Fibroblast of the aortic adventitia (primary cell): ENCODE measurements at regions not wholly inside any gene's neighbourhood (a gene's known extent, or its start where the extent isn't known, plus 50 kb on each side); places are given as distances from the start of the nearest gene placed in this dataset.
A peak's percentile ranks its signal among the peaks of the same experiment; 100 is the strongest.

ENCODE experiments used
- DNase-seq: peaks from one replicate; pipeline ENCODE4 v3.0.0-alpha.2; 2010; ENCODE audit warnings: low read depth
- H3K4me3 ChIP-seq: 2 replicates; pipeline ENCODE4 v1.5.1; 2011; ENCODE audit warnings: low read depth, mild to moderate bottlenecking, control low read depth, low read length, moderate library complexity
- CTCF ChIP-seq: IDR thresholded peaks from 2 replicates; pipeline ENCODE4 v1.5.1; 2011; ENCODE audit warnings: mild to moderate bottlenecking, low read length, control low read depth, inconsistent platforms; ENCODE audit not compliant: insufficient read depth

GRCh38 chr7:131904760-131905327 is 348.4 kb upstream of the PODXL start:
- H3K4me3 ChIP-seq = no peak overlapping the region
- no peak for DNase-seq
- TF ChIP-seq CTCF = no peak

GRCh38 chr7:131903315-131903714 is 346.9 kb upstream of the PODXL start:
- no peak for DNase-seq
- H3K4me3 ChIP-seq = no peak overlapping the region
- TF ChIP-seq CTCF = no peak

- TF ChIP-seq CTCF = no peak
- no peak for DNase-seq
- no peak overlapping the region for H3K4me3 ChIP-seq
Measured at GRCh38 chr7:131900785-131901287, 344.4 kb upstream of the PODXL start.

GRCh38 chr7:131899271-131900030 is 343.0 kb upstream of the PODXL start:
- H3K4me3 ChIP-seq = no peak overlapping the region
- TF ChIP-seq CTCF = no peak
- no peak for DNase-seq

- H3K4me3 ChIP-seq = no peak overlapping the region
- TF ChIP-seq CTCF = no peak
- peak; percentile 55 for DNase-seq
Measured at GRCh38 chr7:131898418-131898817, 342.0 kb upstream of the PODXL start.

GRCh38 chr7:131897790-131898165 is 341.4 kb upstream of the PODXL start:
- TF ChIP-seq CTCF = no peak
- H3K4me3 ChIP-seq = no peak overlapping the region
- no peak for DNase-seq
